WTC11 (cell line): ENCODE measurements at regions not wholly inside any gene's neighbourhood (a gene's known extent, or its start where the extent isn't known, plus 50 kb on each side); places are given as distances from the start of the nearest gene placed in this dataset.

Experiments used
- ATAC-seq: fragments of 200-7000 bp; cut with Tn5 transposase; 2 replicates; pipeline ENCODE4 v1.10.0; 2021; ENCODE audit warnings: mild to moderate bottlenecking, moderate library complexity
- CTCF ChIA-PET: fragments of 300-600 bp; sonication (Branson Sonifier 250); formaldehyde crosslinking; loops from one replicate; lab custom pipeline; 2021; ENCODE audit warnings: antibody characterized with exemption; lab: Charles Lee
- POLR2A ChIA-PET: fragments of 350-600 bp; sonication (Branson Sonifier 250); formaldehyde crosslinking; loops from one replicate; lab custom pipeline; 2021; ENCODE audit warnings: antibody characterized with exemption; lab: Charles Lee
- DNase-seq: peaks from one replicate; pipeline ENCODE4 v3.0.0; 2021; ENCODE audit warnings: low spot score
- H3K27ac Mint-ChIP-seq: 2 replicates; pipeline ENCODE4 v1.8.0; 2021; ENCODE audit warnings: mixed read lengths
- H3K27me3 Mint-ChIP-seq: 2 replicates; pipeline ENCODE4 v1.8.0; 2021; ENCODE audit warnings: low read depth, mild to moderate bottlenecking, moderate library complexity, mixed read lengths
- H3K36me3 Mint-ChIP-seq: 2 replicates; pipeline ENCODE4 v1.8.0; 2021; ENCODE audit warnings: mixed read lengths
- H3K4me1 Mint-ChIP-seq: 2 replicates; pipeline ENCODE4 v1.8.0; 2022; ENCODE audit warnings: mixed read lengths
- H3K4me3 Mint-ChIP-seq: 2 replicates; pipeline ENCODE4 v1.8.0; 2021; ENCODE audit warnings: mild to moderate bottlenecking, moderate library complexity, mixed read lengths
- H3K9me3 Mint-ChIP-seq: 2 replicates; pipeline ENCODE4 v1.8.0; 2021; ENCODE audit warnings: mixed read lengths
- E2F4 ChIP-seq: sonication (generic); formaldehyde crosslinking; IDR thresholded peaks from 2 replicates; pipeline ENCODE4 v1.8.1; 2022; ENCODE audit warnings: low read depth, mild to moderate bottlenecking, moderate library complexity, missing genetic modification reagents, borderline replicate concordance
- ELF4 ChIP-seq: sonication (generic); formaldehyde crosslinking; IDR thresholded peaks from 2 replicates; pipeline ENCODE4 v1.8.1; 2022; ENCODE audit warnings: low read depth, mild to moderate bottlenecking, moderate library complexity, missing genetic modification reagents
- ESRRA ChIP-seq: sonication (generic); formaldehyde crosslinking; IDR thresholded peaks from 2 replicates; pipeline ENCODE4 v1.8.1; 2022; ENCODE audit warnings: mild to moderate bottlenecking, missing genetic modification reagents, borderline replicate concordance
- FOXP1 ChIP-seq: sonication (generic); formaldehyde crosslinking; IDR thresholded peaks from 2 replicates; pipeline ENCODE4 v1.8.0; 2022; ENCODE audit warnings: missing genetic modification reagents, mild to moderate bottlenecking, moderate library complexity, borderline replicate concordance
- GABPB1 ChIP-seq: sonication (generic); formaldehyde crosslinking; IDR thresholded peaks from 2 replicates; pipeline ENCODE4 v1.8.1; 2023; ENCODE audit warnings: mild to moderate bottlenecking, missing genetic modification reagents
- GRHL2 ChIP-seq: fragments of 250-450 bp; sonication (Bioruptor Pico); IDR thresholded peaks from 2 replicates; pipeline ENCODE4 v1.8.0; 2022; ENCODE audit warnings: mild to moderate bottlenecking, moderate library complexity; ENCODE audit not compliant: insufficient replicate concordance, severe bottlenecking
- HMGA2 ChIP-seq: fragments of 250-450 bp; sonication (Bioruptor Pico); IDR thresholded peaks from 2 replicates; pipeline ENCODE4 v1.4.0; 2021; ENCODE audit warnings: mild to moderate bottlenecking, moderate library complexity
- JAZF1 ChIP-seq: fragments of 250-450 bp; sonication (Bioruptor Pico); IDR thresholded peaks from 2 replicates; pipeline ENCODE4 v1.9.0; 2021; ENCODE audit warnings: moderate library complexity, mild to moderate bottlenecking, inconsistent platforms
- JUN ChIP-seq: sonication (generic); formaldehyde crosslinking; IDR thresholded peaks from 2 replicates; pipeline ENCODE4 v1.8.0; 2023; ENCODE audit warnings: mild to moderate bottlenecking, missing genetic modification reagents
- MXD4 ChIP-seq: fragments of 250-450 bp; sonication (Bioruptor Pico); IDR thresholded peaks from 2 replicates; pipeline ENCODE4 v1.8.0; 2021; ENCODE audit warnings: mild to moderate bottlenecking, moderate library complexity, borderline replicate concordance
- MYBL2 ChIP-seq: sonication (generic); formaldehyde crosslinking; IDR thresholded peaks from 2 replicates; pipeline ENCODE4 v1.8.1; 2023; ENCODE audit warnings: mild to moderate bottlenecking, moderate library complexity, missing genetic modification reagents
- NFE2L1 ChIP-seq: sonication (generic); formaldehyde crosslinking; IDR thresholded peaks from 2 replicates; pipeline ENCODE4 v1.8.1; 2023; ENCODE audit warnings: missing genetic modification reagents
- NR2C2 ChIP-seq: sonication (generic); formaldehyde crosslinking; IDR thresholded peaks from 2 replicates; pipeline ENCODE4 v1.8.0; 2022; ENCODE audit warnings: mild to moderate bottlenecking, missing genetic modification reagents
- RORB ChIP-seq: fragments of 250-450 bp; sonication (Bioruptor Pico); IDR thresholded peaks from 2 replicates; pipeline ENCODE4 v1.9.0; 2021; ENCODE audit warnings: mild to moderate bottlenecking
- TCF7 ChIP-seq: sonication (generic); formaldehyde crosslinking; IDR thresholded peaks from 2 replicates; pipeline ENCODE4 v1.8.0; 2022; ENCODE audit warnings: mild to moderate bottlenecking, low read depth, missing genetic modification reagents, moderate library complexity
- TEAD1 ChIP-seq: sonication (generic); formaldehyde crosslinking; IDR thresholded peaks from 2 replicates; pipeline ENCODE4 v1.8.0; 2022; ENCODE audit warnings: mild to moderate bottlenecking, missing genetic modification reagents
- ZNF138 ChIP-seq: sonication (generic); formaldehyde crosslinking; conservative IDR thresholded peaks from 2 replicates; pipeline ENCODE4 v1.8.1; 2022; ENCODE audit warnings: mild to moderate bottlenecking, moderate library complexity, missing genetic modification reagents
- ZNF317 ChIP-seq: sonication (generic); formaldehyde crosslinking; IDR thresholded peaks from 2 replicates; pipeline ENCODE4 v1.8.1; 2023; ENCODE audit warnings: low read depth, mild to moderate bottlenecking, moderate library complexity, missing genetic modification reagents, borderline replicate concordance
- ZNF416 ChIP-seq: fragments of 250-450 bp; sonication (Bioruptor Pico); IDR thresholded peaks from 2 replicates; pipeline ENCODE4 v1.9.0; 2021; ENCODE audit warnings: mild to moderate bottlenecking, inconsistent platforms
- ZNF425 ChIP-seq: fragments of 250-450 bp; sonication (Bioruptor Pico); conservative IDR thresholded peaks from 2 replicates; pipeline ENCODE4 v1.9.0; 2021; ENCODE audit warnings: mild to moderate bottlenecking
- TF ChIP-seq, protein P1 (sequence below): sonication (generic); formaldehyde crosslinking; IDR thresholded peaks from 2 replicates; pipeline ENCODE4 v1.8.1; 2023; ENCODE audit warnings: mild to moderate bottlenecking, missing genetic modification reagents, moderate library complexity
- TF ChIP-seq, protein P2 (sequence below): fragments of 250-450 bp; sonication (Bioruptor Pico); IDR thresholded peaks from 2 replicates; pipeline ENCODE4 v1.8.0; 2021; ENCODE audit warnings: mild to moderate bottlenecking
- TF ChIP-seq, protein P3 (sequence below): sonication (generic); formaldehyde crosslinking; IDR thresholded peaks from 2 replicates; pipeline ENCODE4 v1.8.1; 2023; ENCODE audit warnings: mild to moderate bottlenecking, missing genetic modification reagents

- Mint-ChIP-seq H3K27me3 (no peaks in the 10 kb centered on the region; the same call in 1 of the 2 replicates), H3K4me3 (peak overlapping the region; percentile 34; the same call in 1 of the 2 replicates), H3K9me3 (peaks cover 5% of the 10 kb centered on the region), H3K36me3 (no peaks in the 10 kb centered on the region; the same call in 1 of the 2 replicates), H3K4me1 (peaks cover 27% of the 10 kb centered on the region), H3K27ac (peak overlapping the region; percentile 84)
- CTCF ChIA-PET, result interaction anchor here (0.6 to 3.9 kb wide), 9 partner anchors 9 to 850 kb away, joined by 3 to 16 read pairs (median 3); no protein-coding TSS in a partner anchor
- POLR2A ChIA-PET, result no interaction called here
- TF ChIP-seq TEAD1 (CRISPR knock-in tag), result no peak
- TF ChIP-seq FOXP1 (CRISPR knock-in tag), result no peak
- no peak for TF ChIP-seq ZNF138 (CRISPR knock-in tag)
- TF ChIP-seq TCF7 (CRISPR knock-in tag), result no peak
- TF ChIP-seq, protein P1, sequence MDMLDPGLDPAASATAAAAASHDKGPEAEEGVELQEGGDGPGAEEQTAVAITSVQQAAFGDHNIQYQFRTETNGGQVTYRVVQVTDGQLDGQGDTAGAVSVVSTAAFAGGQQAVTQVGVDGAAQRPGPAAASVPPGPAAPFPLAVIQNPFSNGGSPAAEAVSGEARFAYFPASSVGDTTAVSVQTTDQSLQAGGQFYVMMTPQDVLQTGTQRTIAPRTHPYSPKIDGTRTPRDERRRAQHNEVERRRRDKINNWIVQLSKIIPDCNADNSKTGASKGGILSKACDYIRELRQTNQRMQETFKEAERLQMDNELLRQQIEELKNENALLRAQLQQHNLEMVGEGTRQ (CRISPR knock-in tag), result no peak
- TF ChIP-seq, protein P2, sequence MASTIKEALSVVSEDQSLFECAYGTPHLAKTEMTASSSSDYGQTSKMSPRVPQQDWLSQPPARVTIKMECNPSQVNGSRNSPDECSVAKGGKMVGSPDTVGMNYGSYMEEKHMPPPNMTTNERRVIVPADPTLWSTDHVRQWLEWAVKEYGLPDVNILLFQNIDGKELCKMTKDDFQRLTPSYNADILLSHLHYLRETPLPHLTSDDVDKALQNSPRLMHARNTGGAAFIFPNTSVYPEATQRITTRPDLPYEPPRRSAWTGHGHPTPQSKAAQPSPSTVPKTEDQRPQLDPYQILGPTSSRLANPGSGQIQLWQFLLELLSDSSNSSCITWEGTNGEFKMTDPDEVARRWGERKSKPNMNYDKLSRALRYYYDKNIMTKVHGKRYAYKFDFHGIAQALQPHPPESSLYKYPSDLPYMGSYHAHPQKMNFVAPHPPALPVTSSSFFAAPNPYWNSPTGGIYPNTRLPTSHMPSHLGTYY (CRISPR knock-in tag), result no peak
- no peak for TF ChIP-seq RORB
- no peak for TF ChIP-seq GRHL2 (CRISPR knock-in tag)
- no peak for TF ChIP-seq ELF4 (CRISPR knock-in tag)
- TF ChIP-seq JUN (CRISPR knock-in tag), result no peak
- no peak for TF ChIP-seq NR2C2 (CRISPR knock-in tag)
- no peak for TF ChIP-seq NFE2L1 (CRISPR knock-in tag)
- TF ChIP-seq ZNF317 (CRISPR knock-in tag), result no peak
- ATAC-seq (peak; percentile 75), DNase-seq (peak; percentile 56)
These were observed 583.4 kb downstream of the ACTL7B start for GRCh38 chr9:108272349-108272899.

GRCh38 chr9:108271646-108272348, 584.0 kb downstream of the ACTL7B start:
- no peak overlapping the region for H3K4me3 Mint-ChIP-seq
- no peak for TF ChIP-seq JAZF1
- no peak for TF ChIP-seq ZNF425 (CRISPR knock-in tag)
- TF ChIP-seq HMGA2 (CRISPR knock-in tag), result no peak
- TF ChIP-seq ESRRA (CRISPR knock-in tag), result no peak
- TF ChIP-seq MYBL2 (CRISPR knock-in tag), result no peak
- TF ChIP-seq MXD4 (CRISPR knock-in tag), result no peak
- TF ChIP-seq ZNF416, result no peak
- TF ChIP-seq TEAD1 (CRISPR knock-in tag), result no peak
- TF ChIP-seq GABPB1 (CRISPR knock-in tag), result no peak
- TF ChIP-seq, protein P3, sequence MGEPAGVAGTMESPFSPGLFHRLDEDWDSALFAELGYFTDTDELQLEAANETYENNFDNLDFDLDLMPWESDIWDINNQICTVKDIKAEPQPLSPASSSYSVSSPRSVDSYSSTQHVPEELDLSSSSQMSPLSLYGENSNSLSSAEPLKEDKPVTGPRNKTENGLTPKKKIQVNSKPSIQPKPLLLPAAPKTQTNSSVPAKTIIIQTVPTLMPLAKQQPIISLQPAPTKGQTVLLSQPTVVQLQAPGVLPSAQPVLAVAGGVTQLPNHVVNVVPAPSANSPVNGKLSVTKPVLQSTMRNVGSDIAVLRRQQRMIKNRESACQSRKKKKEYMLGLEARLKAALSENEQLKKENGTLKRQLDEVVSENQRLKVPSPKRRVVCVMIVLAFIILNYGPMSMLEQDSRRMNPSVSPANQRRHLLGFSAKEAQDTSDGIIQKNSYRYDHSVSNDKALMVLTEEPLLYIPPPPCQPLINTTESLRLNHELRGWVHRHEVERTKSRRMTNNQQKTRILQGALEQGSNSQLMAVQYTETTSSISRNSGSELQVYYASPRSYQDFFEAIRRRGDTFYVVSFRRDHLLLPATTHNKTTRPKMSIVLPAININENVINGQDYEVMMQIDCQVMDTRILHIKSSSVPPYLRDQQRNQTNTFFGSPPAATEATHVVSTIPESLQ (CRISPR knock-in tag), result no peak
- no peak for TF ChIP-seq E2F4 (CRISPR knock-in tag)
- TF ChIP-seq, all 79 proteins: peak for 0
- POLR2A ChIA-PET, result no interaction called here

More at GRCh38 chr9:108271646-108272348, 584.0 kb downstream of the ACTL7B start:
- CTCF ChIA-PET, result interaction anchor here (0.9 to 3.9 kb wide), 7 partner anchors 10 to 850 kb away, joined by 3 to 16 read pairs (median 5); no protein-coding TSS in a partner anchor
- Mint-ChIP-seq H3K9me3 (peaks cover 11% of the 10 kb centered on the region), H3K27me3 (no peaks in the 10 kb centered on the region; the same call in 1 of the 2 replicates), H3K4me1 (peaks cover 27% of the 10 kb centered on the region), H3K27ac (peak overlapping the region; percentile 84), H3K36me3 (no peaks in the 10 kb centered on the region; the same call in 1 of the 2 replicates)
- DNase-seq, result no peak
- peak; percentile 40 for ATAC-seq
